Femur (tissue), 1 donor: ENCODE measurements at regions not wholly inside any gene's neighbourhood (a gene's known extent, or its start where the extent isn't known, plus 50 kb on each side); places are given as distances from the start of the nearest gene placed in this dataset.

Experiments used
- DNase-seq: peaks from one replicate; pipeline ENCODE4 v3.0.0-alpha.2; 2017

DNA sequence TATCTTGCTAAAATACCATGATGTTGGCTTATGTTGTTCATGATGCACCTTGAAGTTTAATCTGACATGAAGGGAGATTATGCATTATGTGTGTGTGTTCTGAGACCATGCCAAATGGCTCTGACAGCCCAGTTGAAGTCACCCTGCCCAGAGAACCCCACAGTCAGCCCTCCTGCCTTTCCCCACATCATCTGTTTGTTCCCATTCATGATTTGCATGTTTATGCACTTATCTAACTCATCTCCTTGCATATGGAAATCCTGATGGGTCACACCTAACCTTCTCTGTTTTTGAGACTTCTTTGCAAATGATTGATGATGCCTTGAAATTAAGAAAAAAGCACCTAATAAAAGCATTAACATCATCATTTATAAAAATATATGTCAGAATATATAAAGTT is 752.2 kb downstream of the GALR1 start:
- DNase-seq, result no peak

- DNase-seq, result no peak
Observed at GRCh38 chr18:78006006-78006773, 756.5 kb downstream of the GALR1 start.

DNA sequence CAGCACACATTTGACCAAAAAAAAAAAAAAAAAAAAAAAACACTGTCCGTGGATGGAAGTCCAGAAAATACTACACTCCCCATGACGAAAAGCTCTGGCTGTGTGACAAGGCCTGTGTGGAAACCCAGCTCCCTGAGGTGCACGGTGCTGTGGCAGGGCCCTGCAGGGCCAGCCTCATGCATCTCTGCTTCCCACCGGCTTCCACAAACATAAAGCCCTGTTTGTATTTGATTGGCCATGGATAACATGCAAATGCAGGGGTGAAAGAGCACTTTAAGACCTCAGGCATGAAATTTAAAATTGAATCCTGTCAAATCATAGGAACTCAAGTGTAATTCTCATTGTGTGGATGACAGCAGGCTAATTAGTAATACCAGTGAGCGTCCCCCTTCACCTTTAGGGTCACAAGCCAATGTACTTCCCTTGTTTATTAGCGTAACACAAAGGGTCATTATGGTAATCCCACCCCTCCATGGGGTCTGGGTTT is 757.2 kb downstream of the GALR1 start:
- no peak for DNase-seq

DNA sequence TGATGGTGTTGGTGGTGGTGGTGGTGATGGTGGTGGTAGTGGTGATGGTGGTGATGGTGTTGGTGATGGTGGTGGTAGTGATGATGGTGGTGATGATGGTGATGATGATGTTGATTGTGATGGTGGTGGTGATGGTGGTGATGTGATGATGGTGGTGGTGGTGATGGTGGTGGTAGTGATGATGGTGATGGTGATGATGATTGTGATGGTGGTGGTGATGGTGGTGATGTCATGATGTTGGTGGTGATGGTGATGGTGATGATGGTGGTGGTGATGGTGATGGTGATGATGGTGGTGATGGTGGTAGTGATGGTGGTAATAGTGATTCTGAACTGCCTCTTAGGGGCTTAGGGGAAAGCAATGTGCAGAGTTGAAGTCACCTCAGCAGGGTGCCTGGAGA is 760.7 kb downstream of the GALR1 start:
- DNase-seq, result no peak

- no peak for DNase-seq
Observed at GRCh38 chr18:78017869-78018268, 768.2 kb downstream of the GALR1 start.

DNA sequence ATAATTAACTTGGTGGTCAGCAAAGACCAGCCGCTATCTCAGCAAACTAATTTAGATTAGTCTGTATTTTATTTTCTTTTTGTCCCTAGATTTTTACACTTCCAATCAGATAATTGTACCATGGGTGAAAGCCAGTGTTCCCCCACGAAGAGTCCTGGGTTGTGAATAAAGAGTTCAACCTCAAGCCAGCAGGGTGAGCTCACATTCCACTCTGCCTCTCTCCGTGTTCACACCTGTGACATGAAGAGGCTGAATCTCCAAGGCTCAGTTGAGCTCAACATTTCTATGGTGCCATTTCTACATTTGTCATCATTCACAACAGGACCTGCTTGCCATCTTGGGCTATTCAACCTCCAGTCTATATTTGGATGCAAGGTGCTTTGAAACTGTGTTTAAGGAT is 771.5 kb downstream of the GALR1 start:
- DNase-seq, result no peak

DNA sequence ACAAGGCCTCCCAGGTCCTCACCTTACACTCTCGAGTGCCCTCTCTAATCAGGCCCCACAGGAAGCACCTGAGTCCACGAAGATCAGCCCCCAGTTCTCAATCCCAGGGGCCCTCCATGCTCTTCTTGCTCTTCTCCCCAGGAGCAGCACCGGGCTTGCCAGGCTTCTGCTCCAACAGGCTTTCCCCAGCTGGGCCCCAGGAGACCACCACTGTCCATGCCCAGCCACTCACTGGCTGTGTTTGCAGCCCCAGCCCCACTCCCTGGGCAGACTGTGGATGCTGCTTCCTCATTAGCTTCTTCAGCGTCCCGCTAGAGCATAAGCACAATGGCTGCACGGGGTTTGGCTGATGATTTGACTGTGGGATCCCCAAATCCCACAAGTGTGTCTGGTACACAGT is 781.9 kb downstream of the GALR1 start:
- DNase-seq, result no peak

DNA sequence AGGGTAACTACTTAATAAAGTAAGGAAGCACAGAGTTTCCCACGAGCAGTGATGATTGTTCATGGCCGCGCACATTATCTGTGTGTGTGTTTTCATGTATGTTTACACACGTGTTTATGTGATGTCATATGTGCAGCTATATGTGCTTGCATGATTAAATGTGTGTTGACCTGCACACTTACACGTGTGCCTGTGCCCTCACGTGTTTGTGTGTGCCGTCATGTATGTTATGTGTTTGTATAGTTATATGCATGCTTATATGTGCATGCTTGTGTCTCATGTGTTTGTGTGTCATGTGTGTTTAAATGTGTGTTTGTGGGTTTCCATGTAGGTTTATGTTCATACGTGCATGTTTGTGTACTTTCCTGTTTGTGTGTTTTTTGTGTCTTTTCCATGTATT is 782.3 kb downstream of the GALR1 start:
- DNase-seq, result no peak

DNA sequence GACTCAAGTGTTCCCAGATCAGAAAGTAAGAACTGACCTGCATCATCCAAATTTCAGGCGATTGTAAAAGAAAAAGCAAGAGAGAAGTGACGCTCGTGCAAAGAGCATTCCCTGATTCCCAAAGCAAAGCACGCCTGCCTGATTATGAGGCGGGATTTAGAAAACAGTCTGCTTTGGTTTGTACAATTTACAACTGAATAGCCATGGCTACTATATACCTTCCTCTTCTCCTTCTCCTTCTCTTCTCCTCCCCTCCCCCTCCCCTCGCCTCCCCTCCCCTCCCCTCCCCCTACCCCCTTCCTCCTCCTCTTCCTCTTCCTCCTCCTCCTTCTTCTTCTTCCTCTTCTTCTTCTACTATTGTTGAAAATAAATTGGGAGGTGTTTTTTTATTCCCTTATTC is 782.9 kb downstream of the GALR1 start:
- no peak for DNase-seq

- DNase-seq, result no peak
Observed at GRCh38 chr18:78034755-78035154, 785.1 kb downstream of the GALR1 start.

DNA sequence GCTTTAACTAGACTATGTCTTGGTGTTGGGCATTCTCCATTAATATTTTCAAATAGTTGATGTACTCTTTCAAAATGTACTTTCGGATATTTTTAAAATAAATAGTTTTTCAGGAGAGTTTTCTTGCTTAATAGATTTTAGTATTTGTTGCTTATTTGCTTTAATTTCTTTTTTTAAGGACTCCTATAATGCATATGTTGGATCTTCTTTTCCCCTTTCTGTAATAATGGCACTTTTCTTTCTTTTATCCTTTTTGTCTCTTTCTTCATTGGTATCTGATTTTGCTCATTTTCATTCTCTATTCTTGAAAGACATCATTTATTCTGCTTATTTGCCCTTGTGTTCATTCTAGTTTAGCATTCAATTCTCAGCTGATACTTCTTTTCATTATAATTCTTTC is 791.6 kb downstream of the GALR1 start:
- no peak for DNase-seq

DNA sequence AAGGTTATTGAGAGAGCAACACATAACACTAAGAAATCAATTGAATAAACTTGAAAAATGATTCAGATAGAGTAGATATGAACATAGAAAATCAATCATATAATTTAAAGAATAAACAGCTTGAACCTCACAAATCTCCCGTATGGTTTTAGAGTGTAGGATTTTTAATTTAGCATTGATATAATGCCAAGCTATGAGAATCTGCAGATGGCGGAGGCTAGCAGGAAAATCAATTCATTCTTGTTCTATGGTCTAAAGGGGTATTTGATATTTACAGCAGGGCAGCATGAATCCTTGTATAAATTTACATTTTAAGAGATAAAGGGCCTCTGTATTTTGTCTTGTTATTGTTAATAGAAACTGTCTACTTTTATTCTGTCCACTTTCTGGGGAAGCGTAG is 797.0 kb downstream of the GALR1 start:
- no peak for DNase-seq

- no peak for DNase-seq
Observed at GRCh38 chr18:78049281-78049680, 799.6 kb downstream of the GALR1 start.

- no peak for DNase-seq
Observed at GRCh38 chr18:78054801-78055200, 805.2 kb downstream of the GALR1 start.

- DNase-seq, result no peak
Observed at GRCh38 chr18:78056011-78056410, 806.4 kb downstream of the GALR1 start.

GRCh38 chr18:78069784-78070664 is 820.4 kb downstream of the GALR1 start:
- peak; percentile 30 for DNase-seq

- DNase-seq, result no peak
Observed at GRCh38 chr18:78071166-78071710, 821.6 kb downstream of the GALR1 start.

DNA sequence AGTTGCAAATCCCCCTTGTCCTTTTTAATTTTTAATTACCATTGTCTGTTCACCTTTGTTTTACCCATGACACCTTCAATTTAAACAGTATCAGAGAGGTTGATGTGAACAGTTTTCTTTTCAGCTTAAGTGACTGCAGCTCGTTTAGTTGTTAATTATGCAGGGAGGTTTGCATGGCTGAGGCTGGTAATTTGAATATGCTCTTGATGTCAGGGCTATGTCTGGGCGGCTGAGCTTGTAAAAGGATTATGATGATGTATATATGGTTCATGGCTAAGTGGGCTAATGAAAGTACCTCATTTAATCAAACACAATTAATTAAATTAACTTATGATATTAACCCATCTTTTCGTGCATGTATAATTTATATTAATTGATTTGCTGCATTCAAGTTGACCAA is 822.1 kb downstream of the GALR1 start:
- DNase-seq, result no peak

DNA sequence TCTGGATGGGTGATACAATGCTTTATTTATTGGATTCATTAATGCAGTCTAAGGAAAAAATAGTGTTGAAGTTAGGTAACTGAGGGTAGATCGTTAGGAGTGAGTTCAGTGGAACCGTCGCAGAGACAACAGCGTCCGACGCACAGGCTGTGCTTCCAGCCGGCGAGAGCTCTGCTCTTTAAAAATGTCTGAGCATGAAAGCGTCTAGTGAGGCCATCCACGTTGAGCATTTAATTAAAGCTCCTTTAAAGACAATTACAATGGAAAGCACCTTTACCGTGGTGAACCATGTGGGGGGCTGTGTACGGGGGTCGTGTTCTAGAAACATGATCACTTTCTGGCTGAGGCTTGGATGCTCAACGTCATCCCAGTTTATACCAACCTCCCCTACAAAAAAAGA is 822.7 kb downstream of the GALR1 start:
- DNase-seq, result no peak

DNA sequence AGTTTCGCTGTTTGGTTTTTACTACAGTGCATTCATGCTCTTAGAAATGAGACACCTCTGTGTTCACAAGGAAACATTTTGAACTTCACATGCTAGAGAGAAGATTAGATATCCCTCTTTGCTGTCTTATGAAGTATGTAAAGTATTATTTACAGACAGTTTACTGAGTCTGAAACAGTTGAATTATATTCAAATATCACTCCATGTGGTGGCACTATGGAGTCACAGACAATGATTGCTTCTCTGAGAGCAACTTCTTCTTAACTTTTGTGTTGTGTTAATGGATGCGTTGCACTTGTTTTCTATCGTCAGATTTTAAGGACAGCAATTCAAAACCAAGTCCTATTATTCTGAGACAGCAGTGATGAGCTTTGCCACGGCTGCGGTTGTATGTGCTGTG is 823.6 kb downstream of the GALR1 start:
- no peak for DNase-seq

- DNase-seq, result no peak
Observed at GRCh38 chr18:78074400-78075020, 824.9 kb downstream of the GALR1 start.

GRCh38 chr18:78080081-78080480 is 830.4 kb downstream of the GALR1 start:
- no peak for DNase-seq

- DNase-seq, result no peak
Observed at GRCh38 chr18:78080761-78081160, 831.1 kb downstream of the GALR1 start.
